ENCODE measurements at regions not wholly inside any gene's neighbourhood (a gene's known extent, or its start where the extent isn't known, plus 50 kb on each side); places are given as distances from the start of the nearest gene placed in this dataset.
"Not testable (repeated sequence)": the region's sequence is repeated elsewhere in the genome, so short reads cannot be mapped to it uniquely, and the experiment has no call there.

DNA sequence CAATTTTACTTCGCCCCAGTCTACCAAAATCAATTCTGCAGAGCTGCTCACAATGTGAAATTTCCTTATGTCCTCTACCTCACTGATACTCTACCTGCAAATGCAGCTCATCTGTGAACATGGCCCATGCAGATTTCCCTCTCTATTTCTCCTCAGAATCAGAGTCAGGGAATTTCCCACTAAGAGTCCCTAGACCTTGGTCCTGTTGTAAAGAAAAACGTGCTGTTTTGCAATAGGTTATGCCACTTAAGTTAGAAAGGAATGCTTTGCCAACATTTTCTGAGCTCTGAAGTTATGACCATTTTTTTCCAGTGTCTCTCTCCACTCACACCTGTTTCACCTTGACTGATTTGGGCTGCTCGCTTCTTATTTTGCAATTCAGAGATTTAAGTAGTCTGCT is 524.0 kb downstream of the TTLL7 start:
- ATAC-seq (ENCODE audit: low read depth); H3K14ac ChIP-seq (replicated peaks; ENCODE audit: low read depth, low read length); dilution Hi-C loops (cut with HindIII; ENCODE audit: low sequenced_read_pairs, unreplicated experiment); H2BK15ac ChIP-seq (ENCODE audit: low read depth, low read length); DNase-seq; H3K79me1 ChIP-seq (ENCODE audit: low read depth in 1 of 2, low read length in 2 of 2); H2BK120ac ChIP-seq (ENCODE audit: low read depth, low read length); H4K20me1 ChIP-seq (ENCODE audit: insufficient read depth, low read length); CTCF ChIA-PET; H3K4me3 ChIP-seq (ENCODE audit: insufficient read depth, low read depth, low read length); H3K9ac ChIP-seq (ENCODE audit: low read depth, low read length); H3K36me3 ChIP-seq (ENCODE audit: control insufficient read depth, insufficient read depth, low read length); H3K27me3 ChIP-seq (ENCODE audit: control insufficient read depth, insufficient read depth, low read length); H3K18ac ChIP-seq (ENCODE audit: low read depth, low read length); H3K4ac ChIP-seq (ENCODE audit: low read depth, low read length); H3K9me3 ChIP-seq (ENCODE audit: control insufficient read depth, insufficient read depth, low read length); H3K27ac ChIP-seq (ENCODE audit: insufficient read depth, low read length); H2AFZ ChIP-seq (replicated peaks; ENCODE audit: low read length, poor library complexity); POLR2A ChIA-PET (ENCODE audit: unreplicated experiment); H4K5ac ChIP-seq (ENCODE audit: low read depth, low read length); in situ Hi-C loops (cut with MboI; ENCODE audit: low sequenced_read_pairs); H3K4me2 ChIP-seq (ENCODE audit: low read depth, low read length); H2AK5ac ChIP-seq (ENCODE audit: low read depth, low read length); H2BK20ac ChIP-seq (ENCODE audit: low read depth, low read length); H3K23ac ChIP-seq (ENCODE audit: low read depth, low read length); H3K9me1 ChIP-seq (ENCODE audit: insufficient read depth, low read length); H4K8ac ChIP-seq (ENCODE audit: low read depth in 2 of 2, low read length in 2 of 2); H4K91ac ChIP-seq (ENCODE audit: insufficient read depth, low read depth, low read length); H2AK9ac ChIP-seq (replicated peaks; ENCODE audit: low read depth, low read length, poor library complexity); H2BK5ac ChIP-seq (ENCODE audit: low read depth, low read length, poor library complexity, severe bottlenecking); H3K4me1 ChIP-seq (ENCODE audit: control insufficient read depth, insufficient read depth, low read length); intact Hi-C loops (cut with micrococcal nuclease); BruUV-seq (replicated peaks); H3K56ac ChIP-seq (ENCODE audit: extremely low read depth, insufficient read depth, low read length): not testable (repeated sequence)
- WGBS, 2 experiments (ENCODE audit: extremely low coverage in 2 of 2, insufficient read length in 1 of 2): no CpG with 5 or more reads among the region's 3 CpGs

DNA sequence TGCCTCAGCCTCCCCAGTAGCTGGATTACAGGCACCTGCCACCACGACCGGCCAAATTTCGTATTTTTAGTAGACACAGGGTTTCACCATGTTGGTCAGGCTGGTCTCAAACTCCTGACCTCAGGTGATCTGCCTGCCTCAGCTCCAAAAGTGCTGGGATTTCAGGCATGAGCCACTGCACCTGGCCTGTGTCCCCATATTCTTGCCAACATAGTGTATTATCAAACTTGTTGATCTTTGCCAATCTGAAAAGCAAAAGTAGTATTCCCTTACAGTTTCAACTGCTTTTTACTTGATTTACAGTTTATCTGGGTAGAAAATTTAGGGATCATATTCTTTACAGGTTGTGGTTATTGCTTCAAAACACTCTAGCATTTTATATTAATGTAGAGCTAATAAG is 524.9 kb downstream of the TTLL7 start:
- WGBS, 2 experiments (ENCODE audit: extremely low coverage in 2 of 2, insufficient read length in 1 of 2): no CpG with 5 or more reads among the region's 3 CpGs
- DNase-seq; CTCF ChIA-PET; H2BK15ac ChIP-seq (ENCODE audit: low read depth, low read length); H3K14ac ChIP-seq (replicated peaks; ENCODE audit: low read depth, low read length); H2AFZ ChIP-seq (replicated peaks; ENCODE audit: low read length, poor library complexity); H2AK9ac ChIP-seq (replicated peaks; ENCODE audit: low read depth, low read length, poor library complexity); H3K27ac ChIP-seq (ENCODE audit: insufficient read depth, low read length); BruUV-seq (replicated peaks); H3K4me1 ChIP-seq (ENCODE audit: control insufficient read depth, insufficient read depth, low read length); H3K4me2 ChIP-seq (ENCODE audit: low read depth, low read length); H3K27me3 ChIP-seq (ENCODE audit: control insufficient read depth, insufficient read depth, low read length); H3K4me3 ChIP-seq (ENCODE audit: insufficient read depth, low read depth, low read length); H3K36me3 ChIP-seq (ENCODE audit: control insufficient read depth, insufficient read depth, low read length); H3K4ac ChIP-seq (ENCODE audit: low read depth, low read length); H4K20me1 ChIP-seq (ENCODE audit: insufficient read depth, low read length); H3K9ac ChIP-seq (ENCODE audit: low read depth, low read length); H2AK5ac ChIP-seq (ENCODE audit: low read depth, low read length); H3K9me1 ChIP-seq (ENCODE audit: insufficient read depth, low read length); H3K9me3 ChIP-seq (ENCODE audit: control insufficient read depth, insufficient read depth, low read length); H3K18ac ChIP-seq (ENCODE audit: low read depth, low read length); H2BK5ac ChIP-seq (ENCODE audit: low read depth, low read length, poor library complexity, severe bottlenecking); in situ Hi-C loops (cut with MboI; ENCODE audit: low sequenced_read_pairs); intact Hi-C loops (cut with micrococcal nuclease); H3K79me1 ChIP-seq (ENCODE audit: low read depth in 1 of 2, low read length in 2 of 2); H4K91ac ChIP-seq (ENCODE audit: insufficient read depth, low read depth, low read length); POLR2A ChIA-PET (ENCODE audit: unreplicated experiment); H3K23ac ChIP-seq (ENCODE audit: low read depth, low read length); H4K5ac ChIP-seq (ENCODE audit: low read depth, low read length); dilution Hi-C loops (cut with HindIII; ENCODE audit: low sequenced_read_pairs, unreplicated experiment); H3K56ac ChIP-seq (ENCODE audit: extremely low read depth, insufficient read depth, low read length); ATAC-seq (ENCODE audit: low read depth); H2BK120ac ChIP-seq (ENCODE audit: low read depth, low read length); H4K8ac ChIP-seq (ENCODE audit: low read depth in 2 of 2, low read length in 2 of 2); H2BK20ac ChIP-seq (ENCODE audit: low read depth, low read length): not testable (repeated sequence)
